GM10248 (cell line): ENCODE measurements at regions not wholly inside any gene's neighbourhood (a gene's known extent, or its start where the extent isn't known, plus 50 kb on each side); places are given as distances from the start of the nearest gene placed in this dataset.

Experiments used
- CTCF ChIA-PET: fragments of 300-600 bp; sonication (Branson Sonifier 250); formaldehyde crosslinking; extraction: SDS; loops from one replicate; lab custom pipeline; 2021; ENCODE audit warnings: antibody characterized with exemption; lab: Yijun Ruan, JAX
- POLR2A ChIA-PET: fragments of 350-650 bp; sonication (Branson Sonifier 250); formaldehyde crosslinking; extraction: SDS; loops from one replicate; lab custom pipeline; 2020; ENCODE audit warnings: antibody characterized with exemption; lab: Yijun Ruan, JAX
- DNase-seq: peaks from one replicate; pipeline ENCODE4 v3.0.0; 2012; ENCODE audit errors: extremely low spot score
- TF ChIP-seq, protein P1 (sequence below): IDR thresholded peaks from 2 replicates; pipeline ENCODE4 v1.5.1; 2012; ENCODE audit warnings: mild to moderate bottlenecking, low read depth; ENCODE audit errors: extremely low read depth, missing control alignments, control extremely low read depth

DNA sequence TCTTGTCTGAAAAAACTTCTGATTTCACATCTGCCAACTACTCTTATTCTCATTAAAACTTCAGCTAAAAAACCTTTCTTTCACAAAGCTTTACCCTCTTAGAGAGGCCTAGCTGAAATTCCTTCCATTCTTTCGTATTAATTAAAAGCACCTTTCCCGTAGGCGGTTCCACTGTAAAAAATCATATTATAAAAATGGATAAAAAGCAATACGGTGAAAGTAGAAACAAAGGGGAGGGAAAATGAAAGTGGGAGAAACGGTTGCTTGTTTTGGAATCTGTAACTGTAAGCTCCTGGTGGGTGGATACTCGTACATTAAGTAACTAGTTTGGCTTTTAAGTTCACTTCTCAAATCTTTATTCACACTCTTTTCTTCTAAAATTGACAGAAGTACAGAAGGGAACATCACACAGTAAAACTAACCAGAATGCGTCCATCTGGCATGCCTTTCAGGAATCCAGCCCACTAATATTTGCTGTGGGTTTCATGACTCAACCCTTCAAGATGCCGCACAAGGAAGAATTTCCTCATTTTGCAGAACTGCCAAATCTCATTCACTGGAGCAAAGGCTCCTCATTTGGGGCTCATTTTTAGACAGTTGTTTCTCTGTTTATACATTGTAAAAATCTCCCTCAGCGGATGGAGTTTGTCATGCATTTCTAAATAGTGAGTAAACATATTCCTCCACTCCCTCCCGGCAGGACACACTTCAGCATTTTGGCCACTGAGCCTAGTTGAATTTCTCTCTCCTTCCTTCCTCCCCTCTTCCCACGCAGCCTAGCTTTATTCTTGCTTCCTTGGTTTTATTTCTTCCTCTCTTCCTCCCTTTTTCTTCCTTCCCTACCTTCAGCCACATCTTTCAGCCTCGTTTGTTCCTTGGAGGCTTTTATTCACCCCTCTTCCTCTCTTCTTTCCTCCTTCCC lies 419.5 kb upstream of the NAALADL2 start:
- ChIA-PET POLR2A (no interaction called here), CTCF (no interaction called here)
- no peak for DNase-seq

DNA sequence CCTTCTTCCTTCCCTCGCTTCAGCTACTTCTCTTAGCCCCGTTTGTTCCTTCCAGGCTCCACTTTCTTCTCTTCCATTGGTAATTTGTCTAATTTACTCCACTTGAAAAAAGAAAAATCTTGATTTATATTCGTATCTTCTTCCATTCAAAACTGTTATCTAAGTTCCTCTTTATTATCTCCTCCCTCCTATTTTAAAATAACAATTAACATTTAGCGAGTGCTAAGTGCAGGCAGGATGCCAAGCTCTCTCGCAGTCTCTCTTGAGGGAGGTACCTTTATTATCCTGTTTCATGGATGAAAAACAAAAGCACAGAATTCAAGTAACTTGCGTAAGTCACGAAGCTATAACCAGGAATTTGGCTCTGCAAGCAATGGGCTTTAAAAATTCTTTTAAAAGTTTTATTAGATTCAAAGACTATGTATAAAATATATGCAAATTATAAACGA lies 418.9 kb upstream of the NAALADL2 start:
- TF ChIP-seq, protein P1, sequence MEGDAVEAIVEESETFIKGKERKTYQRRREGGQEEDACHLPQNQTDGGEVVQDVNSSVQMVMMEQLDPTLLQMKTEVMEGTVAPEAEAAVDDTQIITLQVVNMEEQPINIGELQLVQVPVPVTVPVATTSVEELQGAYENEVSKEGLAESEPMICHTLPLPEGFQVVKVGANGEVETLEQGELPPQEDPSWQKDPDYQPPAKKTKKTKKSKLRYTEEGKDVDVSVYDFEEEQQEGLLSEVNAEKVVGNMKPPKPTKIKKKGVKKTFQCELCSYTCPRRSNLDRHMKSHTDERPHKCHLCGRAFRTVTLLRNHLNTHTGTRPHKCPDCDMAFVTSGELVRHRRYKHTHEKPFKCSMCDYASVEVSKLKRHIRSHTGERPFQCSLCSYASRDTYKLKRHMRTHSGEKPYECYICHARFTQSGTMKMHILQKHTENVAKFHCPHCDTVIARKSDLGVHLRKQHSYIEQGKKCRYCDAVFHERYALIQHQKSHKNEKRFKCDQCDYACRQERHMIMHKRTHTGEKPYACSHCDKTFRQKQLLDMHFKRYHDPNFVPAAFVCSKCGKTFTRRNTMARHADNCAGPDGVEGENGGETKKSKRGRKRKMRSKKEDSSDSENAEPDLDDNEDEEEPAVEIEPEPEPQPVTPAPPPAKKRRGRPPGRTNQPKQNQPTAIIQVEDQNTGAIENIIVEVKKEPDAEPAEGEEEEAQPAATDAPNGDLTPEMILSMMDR: no peak
- DNase-seq: no peak
- CTCF ChIA-PET: interaction anchor here (1.1 kb wide), 1 partner anchor 12 kb away, joined by 4 read pairs; no protein-coding TSS in a partner anchor
- POLR2A ChIA-PET: no interaction called here

More for the DNA sequence above, 419.5 kb upstream of the NAALADL2 start:
- TF ChIP-seq, protein P1: no peak

DNA sequence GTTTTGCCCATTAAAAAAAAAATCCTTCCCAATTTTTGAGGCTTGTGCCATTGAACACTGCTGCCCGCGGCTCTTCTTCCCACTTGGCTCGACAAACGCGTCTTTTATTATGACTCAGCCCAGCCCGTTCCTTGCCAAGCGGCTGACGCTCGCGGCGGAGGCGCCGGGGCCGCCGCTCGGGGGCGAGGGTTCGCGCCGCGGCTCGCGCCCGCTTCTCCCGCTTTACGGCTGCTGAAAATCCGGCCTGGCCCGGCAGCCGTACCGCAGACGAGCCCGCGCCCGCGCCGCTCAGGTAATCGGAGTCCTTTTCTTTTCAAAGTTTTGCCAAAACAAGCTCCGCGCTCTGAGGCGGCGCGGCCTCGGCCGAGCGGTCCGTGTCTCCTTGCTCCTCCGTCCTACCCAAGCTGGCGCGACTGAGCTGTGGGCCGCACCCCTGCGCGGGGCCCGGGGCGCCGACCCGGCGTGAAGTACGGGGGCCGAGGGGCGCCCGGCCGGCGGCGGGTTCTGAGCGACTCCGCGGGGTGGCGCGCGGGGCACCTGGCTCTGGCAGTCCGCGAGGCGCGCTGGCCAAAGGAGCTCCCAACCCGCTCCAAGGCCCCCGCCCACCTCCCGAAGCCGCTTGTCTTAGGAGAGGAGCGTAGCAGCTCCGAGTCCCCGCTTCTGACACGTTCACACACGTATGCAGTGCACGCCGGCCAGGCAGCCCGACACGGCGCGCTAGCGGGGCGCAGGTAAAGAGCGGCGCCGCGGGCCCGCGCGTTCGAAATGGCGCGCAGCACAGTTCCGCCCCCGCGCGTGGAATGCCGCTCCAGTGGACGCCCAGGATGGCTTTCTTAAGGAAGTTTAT lies 418.2 kb upstream of the NAALADL2 start:
- TF ChIP-seq, protein P1: no peak
- DNase-seq: peak; percentile 33
- ChIA-PET CTCF (interaction anchor here (1.1 to 1.3 kb wide), 2 partner anchors 9 to 13 kb away, joined by 4 read pairs; no protein-coding TSS in a partner anchor), POLR2A (no interaction called here)

DNA sequence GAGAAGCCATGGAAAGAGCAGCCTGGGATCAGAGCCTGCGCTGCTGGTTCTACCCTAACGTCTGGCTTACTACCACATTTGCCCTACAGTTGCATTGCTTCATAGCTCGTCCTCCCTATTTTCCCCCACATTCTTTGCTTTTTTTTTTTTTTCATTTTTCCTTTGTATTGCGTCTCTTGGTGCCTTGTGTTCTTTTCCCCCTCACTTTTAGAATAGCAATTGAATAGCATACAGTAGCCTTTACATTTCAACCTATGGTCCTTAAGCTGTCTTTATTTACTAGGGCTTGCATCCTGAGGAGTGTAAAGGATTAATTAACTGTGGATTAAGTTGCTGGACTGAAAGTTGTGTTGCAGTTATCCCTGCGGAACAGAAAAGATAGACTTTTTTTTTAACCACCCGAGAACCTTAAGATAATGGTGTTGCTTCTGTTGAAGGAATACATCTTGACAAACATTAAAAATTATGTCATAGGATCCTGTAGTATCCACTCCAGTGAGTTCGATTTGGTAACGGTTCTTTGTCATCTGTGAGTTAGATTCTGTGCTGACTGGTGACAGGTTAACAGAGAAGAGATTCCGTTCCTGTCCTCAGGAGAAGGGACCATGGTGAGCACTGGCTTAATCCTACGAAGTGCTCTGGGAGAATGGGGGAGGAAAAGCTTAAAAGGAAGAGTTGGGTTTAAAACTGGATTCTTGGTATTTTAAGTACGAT lies 417.4 kb upstream of the NAALADL2 start:
- DNase-seq: no peak
- TF ChIP-seq, protein P1: no peak
- CTCF ChIA-PET: interaction anchor here (1.3 kb wide), 1 partner anchor 10 kb away, joined by 4 read pairs; no protein-coding TSS in a partner anchor
- POLR2A ChIA-PET: no interaction called here

DNA sequence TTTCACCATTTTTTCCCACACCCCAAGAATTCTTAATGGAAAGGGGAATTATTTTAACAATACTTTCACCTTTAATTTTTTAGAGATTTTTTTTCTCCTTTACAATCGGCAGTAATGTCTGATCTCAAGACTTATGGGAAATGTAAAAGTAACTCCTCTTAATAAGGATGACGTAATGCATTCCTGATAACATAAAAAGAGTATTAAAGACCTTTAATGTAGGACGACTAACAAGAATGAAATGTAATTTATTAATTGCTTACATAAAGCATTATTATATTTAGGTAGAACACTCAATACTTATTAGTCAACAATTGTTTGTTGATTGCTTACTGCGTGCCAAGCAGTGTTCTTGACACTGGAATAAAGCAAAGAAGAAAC lies 416.8 kb upstream of the NAALADL2 start:
- DNase-seq: no peak
- TF ChIP-seq, protein P1: no peak
- ChIA-PET POLR2A (no interaction called here), CTCF (interaction anchor here (1.3 kb wide), 1 partner anchor 11 kb away, joined by 4 read pairs; no protein-coding TSS in a partner anchor)
